WI38 (cell line): ENCODE measurements at regions not wholly inside any gene's neighbourhood (a gene's known extent, or its start where the extent isn't known, plus 50 kb on each side); places are given as distances from the start of the nearest gene placed in this dataset.
"Not testable (repeated sequence)": the region's sequence is repeated elsewhere in the genome, so short reads cannot be mapped to it uniquely, and the experiment has no call there.

Experiments
- H3K4me3 ChIP-seq: 2 replicates; pipeline ENCODE4 v1.5.1; 2011; ENCODE audit warnings: low read depth, mild to moderate bottlenecking, control low read depth, low read length
- TF ChIP-seq, protein P1 (sequence below): IDR thresholded peaks from 2 replicates; pipeline ENCODE4 v1.5.1; 2012; ENCODE audit warnings: low read depth, mild to moderate bottlenecking, control low read depth, low read length

DNA sequence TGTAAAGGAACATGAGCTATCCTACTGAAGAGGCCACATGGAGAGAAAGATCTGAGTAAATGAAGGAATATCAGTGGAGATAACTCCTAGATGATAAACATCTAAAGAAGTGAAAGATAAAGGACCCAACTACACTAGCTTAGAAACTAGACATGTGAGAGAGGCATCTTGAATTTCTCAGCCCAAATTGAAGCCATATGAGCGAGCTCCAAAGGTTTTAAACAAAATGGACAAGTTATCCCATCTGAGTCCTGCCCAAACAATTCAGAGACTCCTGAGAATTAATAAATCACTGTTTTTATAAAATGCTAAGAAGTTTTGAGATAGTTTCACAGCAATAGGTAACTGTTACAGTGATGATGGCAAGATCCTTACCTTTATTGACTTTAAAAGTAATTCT, 438.9 kb downstream of the NAV3 start:
- TF ChIP-seq, protein P1, sequence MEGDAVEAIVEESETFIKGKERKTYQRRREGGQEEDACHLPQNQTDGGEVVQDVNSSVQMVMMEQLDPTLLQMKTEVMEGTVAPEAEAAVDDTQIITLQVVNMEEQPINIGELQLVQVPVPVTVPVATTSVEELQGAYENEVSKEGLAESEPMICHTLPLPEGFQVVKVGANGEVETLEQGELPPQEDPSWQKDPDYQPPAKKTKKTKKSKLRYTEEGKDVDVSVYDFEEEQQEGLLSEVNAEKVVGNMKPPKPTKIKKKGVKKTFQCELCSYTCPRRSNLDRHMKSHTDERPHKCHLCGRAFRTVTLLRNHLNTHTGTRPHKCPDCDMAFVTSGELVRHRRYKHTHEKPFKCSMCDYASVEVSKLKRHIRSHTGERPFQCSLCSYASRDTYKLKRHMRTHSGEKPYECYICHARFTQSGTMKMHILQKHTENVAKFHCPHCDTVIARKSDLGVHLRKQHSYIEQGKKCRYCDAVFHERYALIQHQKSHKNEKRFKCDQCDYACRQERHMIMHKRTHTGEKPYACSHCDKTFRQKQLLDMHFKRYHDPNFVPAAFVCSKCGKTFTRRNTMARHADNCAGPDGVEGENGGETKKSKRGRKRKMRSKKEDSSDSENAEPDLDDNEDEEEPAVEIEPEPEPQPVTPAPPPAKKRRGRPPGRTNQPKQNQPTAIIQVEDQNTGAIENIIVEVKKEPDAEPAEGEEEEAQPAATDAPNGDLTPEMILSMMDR, result no peak
- H3K4me3 ChIP-seq, result no peak overlapping the region

DNA sequence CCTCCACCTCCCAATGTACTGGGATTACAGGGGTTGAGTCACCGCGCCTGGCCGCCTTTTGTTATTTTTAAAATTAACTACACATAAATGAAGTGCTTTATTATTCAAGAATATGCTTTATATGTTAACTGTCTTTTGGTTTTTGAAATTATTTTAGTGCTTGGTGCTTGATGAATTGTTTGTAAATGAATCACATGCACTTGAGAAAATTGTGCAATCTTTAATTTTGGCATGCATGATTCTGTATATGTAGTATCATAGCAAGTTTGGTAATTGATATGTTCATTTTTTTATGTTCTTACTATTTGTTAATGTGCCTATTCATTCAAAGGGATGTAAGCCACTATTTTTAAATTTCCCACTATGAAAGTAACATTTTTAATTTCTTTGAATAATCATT, 440.9 kb downstream of the NAV3 start:
- no peak overlapping the region for H3K4me3 ChIP-seq
- TF ChIP-seq, protein P1, result no peak

DNA sequence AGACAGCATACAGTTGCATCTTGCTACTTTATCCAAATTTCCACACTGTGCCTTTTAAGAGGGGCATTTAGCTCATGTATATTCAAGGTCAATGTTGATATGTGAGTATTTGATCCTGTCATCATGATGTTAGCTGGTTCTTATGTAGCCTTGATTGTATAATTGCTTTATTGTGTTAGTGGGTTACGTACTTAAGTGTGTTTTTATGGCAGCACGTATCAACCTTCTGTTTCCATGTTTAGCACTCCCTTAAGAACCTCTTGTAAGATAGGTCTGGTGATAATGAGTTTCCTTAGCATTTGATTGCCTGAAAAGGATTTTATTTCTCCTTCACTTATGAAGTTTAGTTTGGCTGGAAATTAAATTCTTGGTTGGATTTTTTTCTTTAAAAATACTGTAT, 445.2 kb downstream of the NAV3 start:
- TF ChIP-seq, protein P1, result no peak

DNA sequence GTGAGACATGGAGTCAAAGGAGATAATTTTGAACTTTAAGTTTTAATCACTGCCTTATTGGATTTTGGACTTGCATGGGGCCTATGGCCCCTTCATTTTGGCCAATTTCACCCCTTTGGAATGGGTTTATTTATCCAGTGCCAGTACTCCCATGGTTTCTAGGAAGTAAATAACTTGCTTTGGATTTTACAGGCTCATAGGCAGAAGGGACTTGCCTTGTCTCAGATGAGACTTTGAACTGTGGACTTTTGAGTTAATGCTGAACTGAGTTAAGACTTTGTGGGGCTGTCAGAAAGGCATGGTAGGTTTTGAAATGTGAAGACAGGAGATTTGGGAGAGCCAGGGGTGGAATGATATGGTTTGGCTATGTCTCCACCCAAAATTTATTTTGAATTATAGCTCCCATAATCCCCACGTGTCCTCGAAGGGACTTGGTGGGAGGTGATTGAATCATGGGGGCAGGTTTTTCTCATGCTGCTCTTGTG, 448.1 kb downstream of the NAV3 start:
- no peak overlapping the region for H3K4me3 ChIP-seq
- TF ChIP-seq, protein P1, result no peak

More for the DNA sequence above, 445.2 kb downstream of the NAV3 start:
- no peak overlapping the region for H3K4me3 ChIP-seq

DNA sequence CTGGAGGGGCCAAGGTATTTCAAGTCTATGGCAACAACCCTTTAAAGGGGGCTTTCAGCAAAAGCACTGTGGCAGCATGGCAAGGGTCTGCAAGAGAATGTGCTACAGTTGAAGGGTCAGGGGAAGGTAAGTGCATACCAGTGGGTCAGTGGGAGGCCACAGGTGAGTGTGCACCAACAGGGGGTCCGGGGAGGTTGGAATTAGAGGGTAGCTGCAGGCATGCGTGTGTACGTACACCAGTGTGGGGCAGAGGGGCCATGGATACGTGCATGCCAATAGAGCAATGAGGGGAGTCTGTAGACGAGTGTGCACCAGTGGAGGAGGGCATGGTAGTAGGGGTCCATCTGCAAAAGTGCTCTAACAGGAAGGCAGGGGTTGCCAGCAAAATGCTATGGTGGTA, 448.9 kb downstream of the NAV3 start:
- no peak overlapping the region for H3K4me3 ChIP-seq
- TF ChIP-seq, protein P1, result no peak

DNA sequence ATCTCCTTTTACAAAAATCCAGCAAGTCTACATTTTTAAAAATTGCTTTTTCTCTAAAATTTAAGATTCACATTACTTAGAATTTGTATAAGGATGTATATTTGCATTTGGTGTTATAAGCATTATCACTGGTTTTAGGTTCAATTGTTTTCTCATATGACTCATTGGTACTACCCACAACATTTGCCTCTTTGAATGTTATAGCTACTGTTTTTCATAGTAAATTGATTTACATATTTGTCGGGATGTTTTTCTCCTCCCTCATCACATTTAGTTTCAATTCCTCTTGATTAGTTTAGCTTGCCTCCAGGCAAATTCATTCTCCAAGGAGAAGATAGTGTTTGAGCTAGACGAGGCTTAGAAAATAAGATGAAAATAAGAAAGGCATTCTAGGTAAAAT, 450.4 kb downstream of the NAV3 start:
- not testable (repeated sequence) for H3K4me3 ChIP-seq

DNA sequence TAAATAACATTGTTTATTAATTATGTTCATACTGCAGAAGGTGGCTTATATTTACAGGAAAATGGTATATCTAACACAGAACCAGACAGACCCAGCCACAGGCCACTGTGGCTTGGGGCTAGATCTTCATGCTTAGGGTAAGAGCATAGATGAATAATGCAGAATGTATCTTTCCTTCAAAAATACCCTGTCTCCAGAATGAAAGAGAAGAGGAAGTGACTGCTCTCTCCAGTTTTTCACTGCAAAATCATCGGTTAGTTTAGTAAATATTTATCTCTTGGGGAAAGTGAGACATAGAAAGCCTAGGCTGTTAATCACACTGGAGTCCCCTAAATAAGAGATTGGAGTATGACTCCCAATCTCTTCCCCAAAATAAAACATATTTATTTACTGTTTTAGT, 453.7 kb downstream of the NAV3 start:
- TF ChIP-seq, protein P1, result no peak
- no peak overlapping the region for H3K4me3 ChIP-seq

DNA sequence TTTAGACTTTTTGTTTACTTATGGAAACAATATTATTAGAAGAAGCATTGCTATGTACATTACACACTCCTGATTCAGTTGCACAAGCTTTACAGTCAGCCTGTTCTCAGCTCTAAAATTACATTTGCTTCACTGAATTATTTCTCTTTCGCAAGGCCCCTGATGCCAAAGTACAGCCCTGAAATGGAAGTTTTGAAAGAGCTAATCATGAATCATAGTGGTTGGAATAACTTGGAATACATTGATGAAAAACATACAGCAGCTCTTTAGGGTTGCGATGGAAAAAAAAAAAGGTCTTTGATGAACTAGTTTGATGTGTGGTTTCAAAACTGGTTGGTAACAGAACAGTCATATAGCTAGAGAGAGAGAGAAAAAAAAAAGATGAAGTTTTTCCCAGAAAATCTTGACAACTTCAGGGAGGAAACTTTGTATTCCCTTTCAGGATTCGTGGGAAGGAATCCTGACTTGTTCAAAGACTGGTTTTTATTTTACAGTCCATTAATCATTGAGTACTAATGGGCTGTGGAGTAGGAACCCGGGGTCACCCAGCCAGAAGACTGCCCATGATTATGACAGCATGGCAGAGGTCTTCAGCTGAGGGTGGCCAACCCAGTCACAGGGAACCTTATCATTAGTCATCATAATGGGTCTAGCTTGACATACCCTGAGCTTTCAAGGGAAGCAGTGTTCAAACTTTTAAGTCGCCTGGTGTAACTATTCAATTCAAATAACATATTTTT, 460.1 kb downstream of the NAV3 start:
- TF ChIP-seq, protein P1, result no peak
- peak overlapping the region; percentile 37 for H3K4me3 ChIP-seq
